ENCODE measurements at regions not wholly inside any gene's neighbourhood (a gene's known extent, or its start where the extent isn't known, plus 50 kb on each side); places are given as distances from the start of the nearest gene placed in this dataset.

DNA sequence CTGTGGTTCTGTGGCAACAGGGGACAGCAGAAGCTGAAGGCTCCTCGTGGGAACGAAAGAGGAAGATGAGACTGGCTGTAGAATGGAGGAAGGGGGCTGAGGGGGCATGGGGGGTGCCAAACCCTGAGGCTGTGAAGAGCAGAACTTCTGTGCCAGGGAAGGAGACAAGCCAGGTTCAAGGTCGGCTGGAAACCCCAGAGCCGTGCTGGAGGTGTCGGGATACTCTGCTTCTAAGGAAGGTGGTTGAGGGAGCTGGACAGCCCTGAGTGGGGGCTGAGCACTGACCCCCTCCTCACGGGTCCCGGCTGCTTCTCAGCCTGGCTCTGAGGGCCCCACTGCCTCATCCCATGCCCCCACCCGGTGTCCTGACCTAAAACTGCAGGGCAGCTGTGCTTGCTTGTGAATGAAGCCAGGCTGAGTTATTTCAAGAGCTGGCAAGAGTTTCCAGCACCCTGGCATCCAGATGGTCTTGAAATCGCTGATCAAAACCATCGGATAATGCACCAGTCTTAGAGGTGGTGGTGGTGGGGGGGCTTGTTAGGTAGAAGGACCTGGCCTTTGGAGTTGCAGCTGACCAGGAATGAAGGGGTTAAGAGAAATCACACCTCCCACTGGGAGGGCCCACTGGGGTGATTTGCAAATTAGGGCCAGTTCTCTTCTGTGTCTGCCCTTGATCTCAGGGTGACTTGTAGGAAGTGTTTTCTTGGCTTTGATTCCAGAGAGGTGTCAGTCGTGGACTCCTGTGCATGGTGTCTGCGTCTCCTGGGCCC lies 218.9 kb upstream of the C1orf174 start:
- no peaks in the 10 kb centered on the region for H3K4me1 ChIP-seq (ENCODE audit: low read length)
- no peaks in the 10 kb centered on the region for H4K20me1 ChIP-seq (ENCODE audit: insufficient read depth, low read length)
- no peaks in the 10 kb centered on the region for H3K36me3 ChIP-seq (replicated peaks; ENCODE audit: low read depth, low read length)
- H3K9ac ChIP-seq (ENCODE audit: low read length) = no peak overlapping the region
- no peaks in the 10 kb centered on the region for H3K9me3 ChIP-seq (ENCODE audit: insufficient read depth, low read length)
- H3K27me3 ChIP-seq (ENCODE audit: low read depth, low read length) = no peaks in the 10 kb centered on the region; the same call in 1 of the 2 replicates
- no peak overlapping the region for H2AFZ ChIP-seq (ENCODE audit: low read depth, low read length)
- no peaks in the 10 kb centered on the region for H3K79me2 ChIP-seq (ENCODE audit: low read length)
- no peak overlapping the region for H3K27ac ChIP-seq (ENCODE audit: low read length)
- H3K4me2 ChIP-seq (ENCODE audit: low read length) = no peak overlapping the region
- H3K4me3 ChIP-seq (ENCODE audit: low read length) = no peak overlapping the region
- TF ChIP-seq EZH2phosphoT487 (IDR thresholded peaks at IDR 0.05; ENCODE audit: low read depth) = no peak
- TF ChIP-seq, protein P1, sequence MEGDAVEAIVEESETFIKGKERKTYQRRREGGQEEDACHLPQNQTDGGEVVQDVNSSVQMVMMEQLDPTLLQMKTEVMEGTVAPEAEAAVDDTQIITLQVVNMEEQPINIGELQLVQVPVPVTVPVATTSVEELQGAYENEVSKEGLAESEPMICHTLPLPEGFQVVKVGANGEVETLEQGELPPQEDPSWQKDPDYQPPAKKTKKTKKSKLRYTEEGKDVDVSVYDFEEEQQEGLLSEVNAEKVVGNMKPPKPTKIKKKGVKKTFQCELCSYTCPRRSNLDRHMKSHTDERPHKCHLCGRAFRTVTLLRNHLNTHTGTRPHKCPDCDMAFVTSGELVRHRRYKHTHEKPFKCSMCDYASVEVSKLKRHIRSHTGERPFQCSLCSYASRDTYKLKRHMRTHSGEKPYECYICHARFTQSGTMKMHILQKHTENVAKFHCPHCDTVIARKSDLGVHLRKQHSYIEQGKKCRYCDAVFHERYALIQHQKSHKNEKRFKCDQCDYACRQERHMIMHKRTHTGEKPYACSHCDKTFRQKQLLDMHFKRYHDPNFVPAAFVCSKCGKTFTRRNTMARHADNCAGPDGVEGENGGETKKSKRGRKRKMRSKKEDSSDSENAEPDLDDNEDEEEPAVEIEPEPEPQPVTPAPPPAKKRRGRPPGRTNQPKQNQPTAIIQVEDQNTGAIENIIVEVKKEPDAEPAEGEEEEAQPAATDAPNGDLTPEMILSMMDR (IDR thresholded peaks at IDR 0.05; ENCODE audit: low read depth, low read length) = no peak

DNA sequence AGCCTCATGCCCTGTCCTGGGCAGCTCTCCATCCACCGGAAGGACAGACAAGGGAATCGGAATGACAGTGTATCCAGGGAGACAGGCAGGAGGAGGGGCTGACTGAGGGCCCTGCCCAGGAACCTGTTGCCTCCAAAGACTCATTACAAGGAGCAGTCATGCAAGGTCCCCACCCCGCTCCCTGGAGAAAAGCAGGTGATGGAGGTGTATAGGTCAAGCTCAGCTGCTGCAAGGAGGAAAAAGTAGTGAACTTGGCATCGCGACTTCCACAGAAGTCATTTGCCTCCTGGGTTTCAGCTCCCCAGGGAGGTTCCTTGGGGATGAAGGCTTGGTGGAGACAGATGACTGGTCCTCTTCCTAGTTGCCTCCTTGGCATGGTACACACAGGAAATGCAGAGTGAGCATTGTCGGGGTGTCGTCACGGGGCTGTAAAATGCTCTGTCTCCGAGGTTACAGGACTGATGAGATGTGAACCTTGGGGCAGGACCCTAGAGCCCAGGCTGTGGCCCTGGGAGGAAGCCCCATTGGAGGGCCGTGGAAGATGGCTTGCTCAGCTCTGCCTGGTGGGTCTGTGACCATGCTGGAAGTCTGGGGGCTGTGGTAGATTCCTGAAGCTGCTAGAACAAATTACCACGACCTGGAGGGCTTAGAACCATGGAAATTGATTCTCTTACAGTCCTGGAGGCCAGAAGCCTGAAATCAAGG lies 219.6 kb upstream of the C1orf174 start:
- Histone ChIP-seq H3K4me1 (ENCODE audit: low read length) (no peaks in the 10 kb centered on the region), H2AFZ (ENCODE audit: low read depth, low read length) (no peak overlapping the region), H3K4me3 (ENCODE audit: low read length) (no peak overlapping the region), H3K27me3 (ENCODE audit: low read depth, low read length) (no peaks in the 10 kb centered on the region; the same call in 1 of the 2 replicates), H3K36me3 (replicated peaks; ENCODE audit: low read depth, low read length) (no peaks in the 10 kb centered on the region), H3K27ac (ENCODE audit: low read length) (no peak overlapping the region), H3K9me3 (ENCODE audit: insufficient read depth, low read length) (no peaks in the 10 kb centered on the region), H3K4me2 (ENCODE audit: low read length) (no peak overlapping the region), H4K20me1 (ENCODE audit: insufficient read depth, low read length) (no peaks in the 10 kb centered on the region), H3K79me2 (ENCODE audit: low read length) (no peaks in the 10 kb centered on the region), H3K9ac (ENCODE audit: low read length) (no peak overlapping the region)
- TF ChIP-seq EZH2phosphoT487 (IDR thresholded peaks at IDR 0.05; ENCODE audit: low read depth) = no peak
- TF ChIP-seq, protein P1 (IDR thresholded peaks at IDR 0.05; ENCODE audit: low read depth, low read length) = no peak

DNA sequence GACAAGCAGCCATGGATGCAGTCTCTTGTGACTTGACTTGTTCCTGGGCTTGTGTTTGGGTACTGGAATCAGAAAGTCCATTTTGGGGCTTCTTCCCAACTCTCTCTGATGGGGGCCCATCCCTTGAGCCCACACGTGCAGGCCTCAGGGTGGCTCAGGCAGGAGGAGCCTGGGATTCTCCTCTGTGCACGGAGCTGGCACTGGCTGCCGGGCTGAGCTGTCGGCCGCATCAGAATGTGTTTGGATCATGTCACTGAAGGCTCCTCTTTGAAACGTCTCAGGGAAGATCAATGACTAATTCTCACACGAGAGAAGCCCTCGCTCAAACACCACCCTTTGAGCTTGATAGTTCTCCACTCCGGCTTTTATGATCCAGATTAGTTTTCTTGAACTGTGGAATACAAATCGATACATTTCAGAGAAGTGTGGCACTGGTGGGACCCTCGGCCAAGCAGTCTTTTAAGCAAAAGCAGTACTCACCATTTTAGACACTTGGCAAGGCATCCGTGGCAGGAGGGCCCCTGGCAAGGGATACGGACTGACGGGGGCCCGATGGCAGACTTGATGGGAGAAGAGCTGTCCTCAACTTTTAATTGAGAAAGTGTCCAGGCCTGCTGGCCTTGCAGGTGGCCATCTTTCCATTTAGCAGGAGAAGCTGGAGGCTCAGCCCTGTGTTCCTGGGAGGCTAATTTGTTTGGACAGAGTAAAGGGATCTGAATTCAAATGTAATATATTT lies 220.7 kb upstream of the C1orf174 start:
- no peaks in the 10 kb centered on the region; the same call in 1 of the 2 replicates for H3K27me3 ChIP-seq (ENCODE audit: low read depth, low read length)
- no peak overlapping the region for H3K4me2 ChIP-seq (ENCODE audit: low read length)
- H3K9me3 ChIP-seq (ENCODE audit: insufficient read depth, low read length) = no peaks in the 10 kb centered on the region
- H2AFZ ChIP-seq (ENCODE audit: low read depth, low read length) = no peak overlapping the region
- H3K4me1 ChIP-seq (ENCODE audit: low read length) = no peaks in the 10 kb centered on the region
- no peak overlapping the region for H3K27ac ChIP-seq (ENCODE audit: low read length)
- no peaks in the 10 kb centered on the region for H3K36me3 ChIP-seq (replicated peaks; ENCODE audit: low read depth, low read length)
- H3K9ac ChIP-seq (ENCODE audit: low read length) = no peak overlapping the region
- no peaks in the 10 kb centered on the region for H4K20me1 ChIP-seq (ENCODE audit: insufficient read depth, low read length)
- no peak overlapping the region for H3K4me3 ChIP-seq (ENCODE audit: low read length)
- TF ChIP-seq EZH2phosphoT487 (IDR thresholded peaks at IDR 0.05; ENCODE audit: low read depth) = no peak
- TF ChIP-seq, protein P1 (IDR thresholded peaks at IDR 0.05; ENCODE audit: low read depth, low read length) = no peak
- no peaks in the 10 kb centered on the region for H3K79me2 ChIP-seq (ENCODE audit: low read length)

DNA sequence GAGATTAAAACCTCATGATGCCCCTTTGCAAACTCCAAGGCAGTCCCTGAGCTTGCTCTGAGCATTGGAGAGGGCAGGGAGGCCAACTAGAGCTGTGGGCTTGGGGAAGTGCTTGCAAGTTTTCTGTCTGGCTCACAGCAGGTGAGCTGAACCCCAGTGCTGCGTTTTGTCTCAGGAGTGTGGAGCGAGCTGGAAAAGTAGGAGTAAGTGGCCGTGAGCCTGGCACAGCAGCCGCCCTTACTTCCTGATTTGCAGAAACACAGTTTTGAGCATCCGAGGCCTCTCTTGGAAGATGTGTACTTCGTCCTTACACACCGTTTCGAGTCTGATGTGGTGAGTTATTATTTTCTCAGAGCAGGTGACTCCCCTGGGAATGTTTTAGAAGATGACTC lies 221.2 kb upstream of the C1orf174 start:
- Histone ChIP-seq H3K79me2 (ENCODE audit: low read length) (no peaks in the 10 kb centered on the region), H3K4me1 (ENCODE audit: low read length) (no peaks in the 10 kb centered on the region), H3K9ac (ENCODE audit: low read length) (no peak overlapping the region), H3K4me3 (ENCODE audit: low read length) (no peak overlapping the region), H2AFZ (ENCODE audit: low read depth, low read length) (no peak overlapping the region), H3K36me3 (replicated peaks; ENCODE audit: low read depth, low read length) (no peaks in the 10 kb centered on the region), H3K9me3 (ENCODE audit: insufficient read depth, low read length) (no peaks in the 10 kb centered on the region), H3K4me2 (ENCODE audit: low read length) (no peak overlapping the region), H4K20me1 (ENCODE audit: insufficient read depth, low read length) (no peaks in the 10 kb centered on the region), H3K27me3 (ENCODE audit: low read depth, low read length) (no peaks in the 10 kb centered on the region; the same call in 1 of the 2 replicates), H3K27ac (ENCODE audit: low read length) (no peak overlapping the region)
- no peak for TF ChIP-seq EZH2phosphoT487 (IDR thresholded peaks at IDR 0.05; ENCODE audit: low read depth)
